Hepatocyte (in vitro differentiated cells): ENCODE measurements at regions not wholly inside any gene's neighbourhood (a gene's known extent, or its start where the extent isn't known, plus 50 kb on each side); places are given as distances from the start of the nearest gene placed in this dataset.
"Not testable (repeated sequence)": the region's sequence is repeated elsewhere in the genome, so short reads cannot be mapped to it uniquely, and the experiment has no call there.

Experiments
- EZH2 ChIP-seq: fragments of 200-600 bp; sonication (generic); IDR thresholded peaks from 2 replicates; pipeline ENCODE4 v1.6.1; 2016; ENCODE audit warnings: antibody characterized with exemption, mild to moderate bottlenecking, borderline replicate concordance
- TF ChIP-seq, protein P1 (sequence below): fragments of 200-600 bp; sonication (generic); IDR thresholded peaks from 2 replicates; pipeline ENCODE4 v1.5.1; 2016; ENCODE audit warnings: antibody characterized with exemption, mild to moderate bottlenecking; ENCODE audit not compliant: poor library complexity

- TF ChIP-seq, protein P1, sequence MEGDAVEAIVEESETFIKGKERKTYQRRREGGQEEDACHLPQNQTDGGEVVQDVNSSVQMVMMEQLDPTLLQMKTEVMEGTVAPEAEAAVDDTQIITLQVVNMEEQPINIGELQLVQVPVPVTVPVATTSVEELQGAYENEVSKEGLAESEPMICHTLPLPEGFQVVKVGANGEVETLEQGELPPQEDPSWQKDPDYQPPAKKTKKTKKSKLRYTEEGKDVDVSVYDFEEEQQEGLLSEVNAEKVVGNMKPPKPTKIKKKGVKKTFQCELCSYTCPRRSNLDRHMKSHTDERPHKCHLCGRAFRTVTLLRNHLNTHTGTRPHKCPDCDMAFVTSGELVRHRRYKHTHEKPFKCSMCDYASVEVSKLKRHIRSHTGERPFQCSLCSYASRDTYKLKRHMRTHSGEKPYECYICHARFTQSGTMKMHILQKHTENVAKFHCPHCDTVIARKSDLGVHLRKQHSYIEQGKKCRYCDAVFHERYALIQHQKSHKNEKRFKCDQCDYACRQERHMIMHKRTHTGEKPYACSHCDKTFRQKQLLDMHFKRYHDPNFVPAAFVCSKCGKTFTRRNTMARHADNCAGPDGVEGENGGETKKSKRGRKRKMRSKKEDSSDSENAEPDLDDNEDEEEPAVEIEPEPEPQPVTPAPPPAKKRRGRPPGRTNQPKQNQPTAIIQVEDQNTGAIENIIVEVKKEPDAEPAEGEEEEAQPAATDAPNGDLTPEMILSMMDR = not testable (repeated sequence)
- TF ChIP-seq EZH2 = not testable (repeated sequence)
These were observed 58.8 kb upstream of the WIPI2 start for GRCh38 chr7:5131238-5131637.
